Activated naive CD4-positive, alpha-beta T cell treated with anti-CD3 and anti-CD28 coated beads, Interleukin-2, amount 10 ng/mL, durations not matched to agents 7 days and 5 days (primary cell): ENCODE measurements at regions not wholly inside any gene's neighbourhood (a gene's known extent, or its start where the extent isn't known, plus 50 kb on each side); places are given as distances from the start of the nearest gene placed in this dataset.
"Not testable (repeated sequence)": the region's sequence is repeated elsewhere in the genome, so short reads cannot be mapped to it uniquely, and the experiment has no call there.

ENCODE experiments used
- CTCF ChIA-PET: fragments of 350-600 bp; sonication (Branson Sonifier 250); formaldehyde crosslinking; loops from one replicate; lab custom pipeline; 2021; ENCODE audit warnings: antibody characterized with exemption; lab: Charles Lee
- DNase-seq: peaks from one replicate; pipeline ENCODE4 v3.0.0-alpha.2; 2020
- H3K27ac Mint-ChIP-seq: one replicate; pipeline ENCODE4 v1.8.0; 2021; ENCODE audit warnings: mild to moderate bottlenecking, moderate library complexity, mixed read lengths
- H3K27me3 Mint-ChIP-seq: one replicate; pipeline ENCODE4 v1.8.0; 2021; ENCODE audit warnings: mild to moderate bottlenecking, mixed read lengths
- H3K36me3 Mint-ChIP-seq: one replicate; pipeline ENCODE4 v1.8.0; 2021; ENCODE audit warnings: mixed read lengths
- H3K4me1 Mint-ChIP-seq: one replicate; pipeline ENCODE4 v1.8.0; 2021; ENCODE audit warnings: mixed read lengths
- H3K4me3 Mint-ChIP-seq: one replicate; pipeline ENCODE4 v1.8.0; 2021; ENCODE audit warnings: mild to moderate bottlenecking, moderate library complexity, mixed read lengths
- H3K9me3 Mint-ChIP-seq: one replicate; pipeline ENCODE4 v1.8.0; 2021; ENCODE audit warnings: mixed read lengths

DNA sequence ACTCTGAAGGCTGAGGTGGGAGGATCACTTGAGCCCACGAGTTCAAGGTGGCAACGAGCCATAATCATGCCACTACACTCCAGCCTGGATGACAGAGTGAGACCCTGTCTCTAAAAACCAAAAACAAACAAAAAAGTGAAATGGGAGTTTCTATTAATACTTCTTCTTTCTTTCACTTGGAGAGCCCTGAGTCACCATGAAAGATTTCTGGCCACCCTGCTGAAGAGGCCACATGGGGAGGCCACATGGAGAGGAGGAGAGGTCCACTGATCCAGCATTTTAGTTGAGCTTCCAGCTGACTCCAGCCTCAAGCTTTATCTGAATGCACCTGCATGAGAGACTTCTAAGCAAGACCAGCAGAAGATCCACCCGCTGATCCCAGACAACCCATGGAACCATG, 74.2 kb upstream of the LAPTM4A start:
- CTCF ChIA-PET = no interaction called here

DNA sequence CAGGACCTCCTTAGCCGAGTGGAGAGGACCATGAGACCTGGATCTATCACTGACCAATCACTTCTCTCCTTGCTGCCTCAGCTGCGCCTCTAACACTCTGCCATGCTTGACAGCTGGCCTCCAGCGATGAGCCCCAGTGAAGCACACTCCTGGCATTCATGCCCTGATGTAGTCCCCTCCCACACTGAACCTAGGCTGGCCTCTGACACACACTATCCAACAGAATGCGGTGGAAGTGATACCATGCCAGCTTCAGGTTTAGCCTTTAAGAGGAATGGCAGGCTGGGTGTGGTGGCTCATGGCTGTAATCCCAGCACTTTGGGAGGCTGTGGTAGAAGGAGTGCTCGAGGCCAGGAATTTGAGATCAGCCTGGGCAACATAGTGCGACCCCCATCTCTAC, 73.7 kb upstream of the LAPTM4A start:
- no peak for DNase-seq
- CTCF ChIA-PET = no interaction called here
- Mint-ChIP-seq H3K9me3 (no peaks in the 10 kb centered on the region), H3K36me3 (no peaks in the 10 kb centered on the region), H3K4me3 (no peak overlapping the region), H3K27me3 (peaks cover 11% of the 10 kb centered on the region), H3K4me1 (no peaks in the 10 kb centered on the region), H3K27ac (no peak overlapping the region)

More for the DNA sequence above, 74.2 kb upstream of the LAPTM4A start:
- Mint-ChIP-seq H3K36me3 (no peaks in the 10 kb centered on the region), H3K27me3 (peaks cover 14% of the 10 kb centered on the region), H3K4me3 (no peak overlapping the region), H3K27ac (no peak overlapping the region), H3K4me1 (no peaks in the 10 kb centered on the region), H3K9me3 (no peaks in the 10 kb centered on the region)
- DNase-seq = no peak

DNA sequence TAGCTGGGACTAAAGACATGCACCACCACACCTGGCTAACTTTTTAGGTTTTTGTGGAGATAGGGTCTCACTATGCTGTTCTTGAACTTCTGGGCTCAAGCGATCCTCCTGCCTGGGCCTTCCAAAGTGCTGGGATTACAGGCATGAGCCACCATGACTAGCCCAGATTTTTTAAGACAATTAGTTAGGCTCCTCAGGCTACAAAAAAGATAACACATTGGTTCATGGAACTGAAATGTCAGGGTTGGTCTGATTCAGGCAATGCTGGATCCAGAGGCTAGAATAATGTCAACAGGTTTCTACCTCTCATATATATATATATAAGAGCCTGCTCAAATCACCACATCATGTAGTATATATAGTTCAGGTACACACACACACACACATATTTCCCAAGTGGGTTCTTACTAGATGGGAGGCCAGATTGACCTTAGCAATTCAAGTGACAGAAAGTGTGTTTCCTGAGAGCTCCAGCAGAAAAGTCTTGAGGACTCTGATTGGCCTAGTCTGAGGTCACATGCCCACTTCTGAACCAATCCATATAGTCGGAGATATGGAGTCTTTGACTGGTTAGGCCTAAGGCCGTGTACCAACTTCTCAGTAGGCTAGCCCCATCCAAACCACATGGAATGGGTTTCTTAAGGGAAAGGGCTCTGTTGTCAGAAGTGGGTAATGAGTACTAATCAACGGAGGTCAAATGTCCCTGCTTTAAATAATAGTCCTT, 72.6 kb upstream of the LAPTM4A start:
- DNase-seq = no peak
- CTCF ChIA-PET = interaction anchor here (0.7 kb wide), 1 partner anchor 15 kb away, joined by 3 read pairs; no protein-coding TSS in a partner anchor
- Mint-ChIP-seq H3K27ac (no peak overlapping the region), H3K4me1 (no peaks in the 10 kb centered on the region), H3K9me3 (no peaks in the 10 kb centered on the region), H3K27me3 (peaks cover 11% of the 10 kb centered on the region), H3K4me3 (no peak overlapping the region), H3K36me3 (no peaks in the 10 kb centered on the region)

DNA sequence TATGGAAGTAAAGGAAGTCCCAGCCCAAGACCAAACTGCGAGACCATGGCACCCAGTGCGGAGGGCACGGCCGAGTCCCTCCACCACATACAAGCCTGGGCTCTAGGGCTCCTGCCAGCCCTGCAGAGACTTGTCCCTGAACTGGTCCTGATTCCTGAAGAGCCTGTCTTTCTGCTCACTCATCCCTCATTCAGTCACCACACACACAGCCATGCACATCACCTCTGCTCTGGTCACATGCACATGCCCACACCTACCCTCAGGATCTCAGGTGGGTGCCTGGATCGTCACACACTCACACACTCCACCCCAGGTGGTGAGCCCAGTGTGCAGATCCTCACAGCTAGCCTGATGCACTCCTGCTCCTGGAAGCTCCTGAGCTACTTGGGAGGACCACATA, 71.4 kb upstream of the LAPTM4A start:
- H3K27ac Mint-ChIP-seq = no peak overlapping the region
- no peak overlapping the region for H3K4me3 Mint-ChIP-seq
- H3K27me3 Mint-ChIP-seq = peaks cover 11% of the 10 kb centered on the region
- no peak for DNase-seq
- no peaks in the 10 kb centered on the region for H3K9me3 Mint-ChIP-seq
- H3K4me1 Mint-ChIP-seq = no peaks in the 10 kb centered on the region
- no peaks in the 10 kb centered on the region for H3K36me3 Mint-ChIP-seq
- CTCF ChIA-PET = no interaction called here

DNA sequence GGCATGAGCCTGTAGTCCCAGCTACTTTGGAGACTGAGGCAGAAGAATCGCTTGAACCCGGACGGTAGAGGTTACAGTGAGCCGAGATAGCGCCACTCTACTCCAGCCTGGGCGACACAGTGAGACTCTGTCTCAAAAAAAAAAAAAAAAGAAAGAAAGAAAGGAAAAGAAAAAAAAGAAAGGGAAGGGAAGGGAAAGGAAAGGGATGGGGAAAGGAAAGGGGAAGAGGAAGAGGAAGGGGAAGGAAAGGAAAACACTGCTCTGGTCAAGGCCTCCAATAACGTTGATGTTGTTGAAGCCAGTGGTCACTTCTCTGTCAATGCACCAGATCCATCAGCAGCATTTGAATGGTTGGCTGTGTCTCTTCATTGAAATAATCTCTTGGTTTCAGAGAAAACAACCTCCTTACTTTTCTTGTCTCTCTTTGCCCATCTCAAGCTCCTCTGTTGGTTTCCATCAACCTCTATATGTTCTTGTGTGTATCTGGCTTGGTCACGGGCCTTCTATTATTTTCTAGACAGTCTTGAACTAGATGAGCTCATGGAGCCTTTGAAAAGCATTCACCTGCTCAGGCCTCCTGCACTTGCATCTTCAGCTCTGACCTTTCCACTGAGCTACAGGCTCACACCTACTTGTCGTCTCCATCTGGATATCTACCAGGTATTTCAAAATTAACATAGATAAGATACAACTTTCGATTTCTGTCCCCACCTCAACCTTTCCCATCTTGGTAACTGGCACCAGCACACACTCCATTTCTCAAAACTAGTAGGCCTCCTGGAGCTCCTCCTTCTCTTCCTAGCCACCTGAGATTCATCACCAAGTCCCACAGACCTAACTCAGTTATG, 69.4 kb upstream of the LAPTM4A start:
- no peak for DNase-seq
- Mint-ChIP-seq H3K4me1 (no peaks in the 10 kb centered on the region), H3K36me3 (no peaks in the 10 kb centered on the region), H3K27ac (no peak overlapping the region), H3K4me3 (no peak overlapping the region), H3K9me3 (peaks cover 2% of the 10 kb centered on the region), H3K27me3 (peaks cover 11% of the 10 kb centered on the region)
- CTCF ChIA-PET = no interaction called here

DNA sequence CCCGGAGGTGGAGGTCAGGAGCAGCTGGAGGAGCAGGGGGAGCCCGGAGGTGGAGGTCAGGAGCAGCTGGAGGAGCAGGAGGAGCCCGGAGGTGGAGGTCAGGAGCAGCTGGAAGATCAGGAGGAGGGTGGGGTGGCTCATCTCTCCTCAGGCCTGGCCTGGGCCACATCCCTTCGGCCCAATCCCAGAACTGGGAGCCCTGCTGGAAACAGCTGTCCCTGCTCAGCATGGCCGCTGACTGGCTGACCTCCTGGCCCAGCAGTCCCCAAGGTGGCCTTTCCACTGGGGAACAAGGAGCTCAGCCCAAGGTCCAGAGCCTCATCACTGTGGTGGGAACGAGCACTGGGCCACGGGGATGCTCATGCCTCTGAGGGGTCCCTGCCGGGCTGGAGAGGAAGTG, 66.6 kb upstream of the LAPTM4A start:
- H3K4me3 Mint-ChIP-seq = no peak overlapping the region
- no peak overlapping the region for H3K27ac Mint-ChIP-seq
- H3K36me3 Mint-ChIP-seq = no peaks in the 10 kb centered on the region
- peaks cover 2% of the 10 kb centered on the region for H3K9me3 Mint-ChIP-seq
- no peak for DNase-seq
- no peaks in the 10 kb centered on the region for H3K4me1 Mint-ChIP-seq
- CTCF ChIA-PET = interaction anchor here (1.0 kb wide), 1 partner anchor 764 kb away, joined by 3 read pairs; no protein-coding TSS in a partner anchor
- H3K27me3 Mint-ChIP-seq = peaks cover 10% of the 10 kb centered on the region

DNA sequence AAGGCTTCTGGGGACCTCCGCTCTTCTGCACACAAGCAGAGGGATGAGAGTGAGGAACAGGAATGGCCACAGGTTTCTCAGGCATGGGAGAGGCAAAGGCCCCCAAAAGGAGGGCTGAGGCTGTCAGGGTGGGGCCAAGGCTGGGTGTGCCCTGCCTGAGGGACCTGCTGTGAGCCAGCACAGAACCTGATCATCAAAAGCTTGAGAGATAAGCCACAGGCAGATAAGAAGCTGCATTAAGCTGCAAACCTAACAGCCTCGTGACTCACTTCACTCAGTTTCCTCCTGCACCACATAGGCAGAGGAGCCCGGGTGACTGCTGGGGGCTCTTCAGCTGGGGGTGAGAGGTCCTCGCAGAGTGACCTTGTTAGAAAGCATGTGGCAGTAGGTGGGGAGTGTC, 64.5 kb upstream of the LAPTM4A start:
- Mint-ChIP-seq H3K9me3 (peaks cover 2% of the 10 kb centered on the region), H3K4me1 (no peaks in the 10 kb centered on the region), H3K36me3 (no peaks in the 10 kb centered on the region), H3K27me3 (no peaks in the 10 kb centered on the region), H3K27ac (no peak overlapping the region), H3K4me3 (no peak overlapping the region)
- CTCF ChIA-PET = no interaction called here
- no peak for DNase-seq

DNA sequence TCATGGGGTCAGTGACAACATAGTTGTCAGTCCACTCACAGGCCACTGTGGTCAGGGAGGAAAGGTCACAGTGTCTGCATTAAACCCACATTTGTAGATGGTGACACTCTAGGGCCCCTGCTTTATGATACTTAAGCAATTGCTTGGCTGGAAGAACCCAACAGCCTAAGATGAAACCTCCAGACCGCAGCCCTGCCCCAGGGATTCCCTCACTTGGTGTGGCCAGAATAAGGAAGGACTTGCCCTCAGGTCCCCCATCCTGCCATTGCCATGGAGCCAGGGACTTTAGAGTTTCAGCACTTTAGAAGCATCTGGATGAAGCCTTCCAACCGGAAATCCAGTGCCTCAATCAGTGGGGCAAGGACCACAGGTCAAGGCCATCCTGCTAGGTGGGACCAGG, 63.9 kb upstream of the LAPTM4A start:
- Mint-ChIP-seq H3K27ac (no peak overlapping the region), H3K9me3 (peaks cover 2% of the 10 kb centered on the region)
- CTCF ChIA-PET = no interaction called here

DNA sequence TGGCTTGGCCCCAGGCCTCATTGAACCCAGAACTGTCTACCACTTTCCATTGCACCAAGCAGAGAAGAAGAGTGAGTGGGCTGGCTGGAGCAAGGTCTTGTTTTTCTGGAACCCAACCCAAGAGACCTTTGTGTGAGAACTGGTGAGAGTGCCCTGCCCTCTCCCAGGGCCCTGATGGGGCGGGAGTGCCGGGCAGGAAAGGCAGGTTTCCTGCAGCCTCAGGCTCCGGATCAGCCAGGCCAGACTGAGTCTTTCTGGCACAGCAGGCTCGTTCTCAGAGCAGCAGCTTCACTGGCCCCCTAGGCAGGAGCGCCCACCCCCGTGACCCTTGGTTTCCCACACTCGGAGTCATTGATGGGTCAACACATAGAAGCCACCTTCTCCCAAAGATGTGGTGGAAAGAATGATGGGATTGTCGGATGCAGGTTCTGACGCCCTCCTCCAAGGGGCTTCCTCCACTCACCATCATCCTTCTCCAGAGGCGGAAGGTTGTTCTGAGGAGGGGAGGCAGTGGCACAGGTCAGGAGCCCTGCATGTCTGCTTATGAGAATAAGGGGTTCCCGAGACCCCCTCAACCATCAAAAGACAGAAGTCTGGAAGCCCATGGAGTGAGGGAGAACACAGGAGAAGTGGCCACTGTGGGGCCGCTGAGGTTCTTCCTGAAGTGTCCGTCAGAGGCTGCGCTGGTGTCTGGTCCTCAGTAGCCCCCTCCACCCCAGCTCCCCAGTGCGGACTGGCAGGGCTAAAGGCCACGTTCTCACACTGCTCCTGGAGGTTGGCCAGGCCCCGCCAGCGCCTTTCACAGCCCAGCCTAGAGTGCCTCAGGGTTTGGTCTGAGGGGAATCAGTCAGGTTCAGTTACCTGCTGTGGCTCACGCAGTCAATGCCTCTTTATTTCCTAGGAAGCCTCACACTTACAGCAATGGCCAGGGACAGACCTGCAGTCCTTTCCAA, 62.8 kb upstream of the LAPTM4A start:
- DNase-seq = no peak
- Mint-ChIP-seq H3K27ac (no peak overlapping the region), H3K27me3 (peaks cover 5% of the 10 kb centered on the region), H3K36me3 (no peaks in the 10 kb centered on the region), H3K4me1 (no peaks in the 10 kb centered on the region), H3K4me3 (no peak overlapping the region), H3K9me3 (peaks cover 2% of the 10 kb centered on the region)
- CTCF ChIA-PET = no interaction called here

More for the DNA sequence above, 63.9 kb upstream of the LAPTM4A start:
- H3K27me3 Mint-ChIP-seq = peaks cover 3% of the 10 kb centered on the region
- H3K36me3 Mint-ChIP-seq = no peaks in the 10 kb centered on the region
- H3K4me1 Mint-ChIP-seq = no peaks in the 10 kb centered on the region
- no peak overlapping the region for H3K4me3 Mint-ChIP-seq
- DNase-seq = no peak

DNA sequence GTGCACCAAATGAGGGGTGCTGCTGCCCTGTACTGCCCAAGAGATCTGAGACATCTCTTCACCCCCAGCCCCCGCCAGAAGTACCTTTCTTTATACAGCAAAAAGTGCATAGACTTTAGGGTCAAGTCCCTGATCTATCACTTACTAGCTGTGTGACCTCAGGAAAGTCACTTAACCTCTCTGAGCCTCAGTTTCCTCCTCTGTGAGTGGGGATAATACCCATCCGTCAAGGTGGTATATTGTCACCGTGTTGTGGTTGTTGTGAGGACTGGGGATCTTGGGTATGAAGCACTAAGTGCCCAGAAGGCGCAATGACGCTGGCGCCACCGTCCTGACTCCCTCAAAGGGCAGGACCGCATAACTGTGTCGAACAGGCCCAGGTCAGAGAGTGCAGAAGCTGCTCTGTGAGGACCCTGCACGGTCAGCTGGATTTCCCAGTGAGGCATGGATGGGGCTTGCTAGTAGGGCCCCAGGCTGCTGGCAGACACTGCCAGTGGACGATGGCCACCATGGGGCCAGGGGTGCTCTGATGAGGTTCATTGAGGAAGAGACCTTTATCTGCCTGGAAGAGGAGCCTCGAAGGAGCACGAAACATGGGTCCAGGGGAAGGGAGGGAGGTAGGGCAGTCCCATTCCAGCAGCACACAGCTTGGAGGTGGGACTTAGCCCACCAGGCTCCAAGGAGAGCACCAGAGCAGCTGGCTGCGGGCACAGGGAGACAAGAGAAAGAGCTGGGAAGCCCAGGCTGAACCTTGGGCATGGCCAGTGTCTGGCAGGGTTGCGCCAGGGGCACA, 61.8 kb upstream of the LAPTM4A start:
- H3K4me1 Mint-ChIP-seq = no peaks in the 10 kb centered on the region
- no peaks in the 10 kb centered on the region for H3K36me3 Mint-ChIP-seq
- H3K4me3 Mint-ChIP-seq = no peak overlapping the region
- no peak for DNase-seq
- CTCF ChIA-PET = no interaction called here
- H3K27ac Mint-ChIP-seq = no peak overlapping the region
- H3K27me3 Mint-ChIP-seq = peaks cover 14% of the 10 kb centered on the region
- H3K9me3 Mint-ChIP-seq = peaks cover 2% of the 10 kb centered on the region

DNA sequence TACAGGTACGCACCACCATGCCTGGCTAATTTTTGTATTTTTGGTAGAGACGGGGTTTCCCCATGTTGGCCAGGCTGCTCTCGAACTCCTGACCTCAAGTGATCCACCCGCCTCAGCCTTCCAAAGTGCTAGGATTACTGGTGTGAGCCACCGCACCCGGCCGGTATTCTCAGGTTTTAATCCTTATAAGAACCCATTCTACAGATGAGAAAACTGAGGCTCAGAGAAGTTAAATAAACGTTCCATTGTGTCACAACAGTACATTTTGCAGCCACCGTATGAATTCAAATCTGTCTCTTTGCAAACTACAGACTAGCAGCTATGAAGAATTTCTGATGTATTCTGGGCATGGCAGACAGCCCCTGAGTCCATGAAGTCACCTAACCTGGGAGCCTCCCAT, 60.9 kb upstream of the LAPTM4A start:
- H3K4me1 Mint-ChIP-seq, H3K36me3 Mint-ChIP-seq, H3K4me3 Mint-ChIP-seq, DNase-seq, H3K9me3 Mint-ChIP-seq, CTCF ChIA-PET, H3K27ac Mint-ChIP-seq: not testable (repeated sequence)
- peaks cover 14% of the 10 kb centered on the region for H3K27me3 Mint-ChIP-seq

DNA sequence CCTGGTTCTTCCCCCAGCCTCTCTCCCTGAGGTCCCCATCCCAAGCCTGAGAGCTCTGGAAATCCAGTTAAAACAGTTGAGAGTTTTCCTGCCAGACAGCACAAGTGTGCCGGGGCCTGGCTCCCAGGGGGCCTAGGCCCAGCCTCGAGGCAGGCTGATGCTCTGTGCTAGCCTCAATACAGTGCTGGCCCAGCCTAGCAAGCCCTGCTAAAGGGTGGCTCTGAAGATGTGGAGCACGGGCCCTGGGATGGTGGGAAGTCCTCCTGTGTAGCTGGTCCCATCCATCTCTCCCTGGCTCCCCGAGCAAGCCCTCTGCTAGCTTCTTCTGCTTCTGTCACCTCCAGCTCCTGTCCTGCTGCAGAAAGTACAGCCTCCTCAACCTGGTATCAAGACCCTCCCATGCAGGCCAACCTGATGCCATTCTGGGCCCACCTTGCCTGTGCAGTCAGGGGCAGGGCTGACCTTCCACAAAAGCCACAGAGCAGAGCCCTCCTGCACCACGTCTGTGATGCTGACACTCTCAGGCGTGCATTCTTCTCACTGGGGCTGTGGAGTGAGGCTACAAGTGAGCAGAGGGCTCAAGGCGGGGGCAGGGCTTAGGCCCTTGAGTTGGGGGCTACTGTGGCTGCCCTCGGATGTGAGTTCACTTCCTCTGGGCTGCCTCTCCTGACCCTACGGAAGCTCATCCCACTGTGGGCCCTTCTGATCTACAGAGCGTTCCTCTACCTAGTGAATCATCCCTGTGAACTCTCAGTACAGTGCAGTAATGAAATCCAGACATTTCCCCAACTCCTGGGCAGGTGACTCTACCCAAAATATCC, 60.1 kb upstream of the LAPTM4A start:
- Mint-ChIP-seq H3K27me3 (peaks cover 19% of the 10 kb centered on the region), H3K27ac (no peak overlapping the region), H3K9me3 (no peaks in the 10 kb centered on the region), H3K36me3 (no peaks in the 10 kb centered on the region), H3K4me3 (no peak overlapping the region), H3K4me1 (peaks cover 3% of the 10 kb centered on the region)
- no peak for DNase-seq
- CTCF ChIA-PET = interaction anchor here (1.3 kb wide), 1 partner anchor 114 kb away, joined by 3 read pairs; no protein-coding TSS in a partner anchor

DNA sequence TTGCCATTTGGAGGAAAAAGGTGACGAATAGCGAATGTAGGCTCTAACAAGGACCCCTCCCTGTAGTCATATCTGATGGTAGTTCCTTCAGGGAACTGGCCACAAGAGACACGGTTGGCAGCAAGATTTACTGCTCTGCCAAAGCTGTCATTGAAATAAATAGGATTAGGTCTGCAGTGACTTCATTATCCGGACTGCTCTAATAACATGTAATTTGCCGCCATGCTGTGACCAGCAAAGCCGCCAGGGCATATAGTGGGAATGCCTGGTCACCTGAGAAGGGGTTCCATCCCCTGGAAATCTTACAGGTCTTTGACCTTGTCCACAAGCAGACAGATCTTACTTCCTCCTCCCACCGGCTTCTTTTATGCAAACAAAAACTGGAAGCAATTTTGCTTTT, 59.4 kb upstream of the LAPTM4A start:
- no peaks in the 10 kb centered on the region for H3K36me3 Mint-ChIP-seq
- CTCF ChIA-PET = interaction anchor here (1.3 kb wide), 1 partner anchor 115 kb away, joined by 3 read pairs; no protein-coding TSS in a partner anchor

More for the DNA sequence above, 59.4 kb upstream of the LAPTM4A start:
- Mint-ChIP-seq H3K9me3 (no peaks in the 10 kb centered on the region), H3K27me3 (peaks cover 21% of the 10 kb centered on the region), H3K4me3 (no peak overlapping the region), H3K27ac (no peak overlapping the region), H3K4me1 (peaks cover 3% of the 10 kb centered on the region)
- no peak for DNase-seq
